Thoracic aorta (tissue), 2 donors: ENCODE measurements at regions not wholly inside any gene's neighbourhood (a gene's known extent, or its start where the extent isn't known, plus 50 kb on each side); places are given as distances from the start of the nearest gene placed in this dataset.
"Not testable (repeated sequence)": the region's sequence is repeated elsewhere in the genome, so short reads cannot be mapped to it uniquely, and the experiment has no call there.

Source experiments
- ATAC-seq: fragments of 150-250 bp; one replicate; pipeline ENCODE4 v1.8.0; 2017; ENCODE audit warnings: low read depth; ENCODE audit not compliant: insufficient number of reproducible peaks, low FRiP score
- DNase-seq: peaks from one replicate; pipeline ENCODE4 v3.0.0-alpha.2; 2020; ENCODE audit warnings: low spot score
- H3K27ac ChIP-seq, 2 donors: fragments of 200-600 bp; sonication (generic); 1 replicate in 1 of 2; 2 replicates in 1 of 2; pipeline ENCODE4 v1.5.1; 2016; ENCODE audit warnings: mild to moderate bottlenecking in 2 of 2, moderate library complexity in 2 of 2
- H3K27me3 ChIP-seq: fragments of 200-600 bp; sonication (generic); replicated peaks from 2 replicates; pipeline ENCODE4 v1.6.0; 2016; ENCODE audit warnings: mild to moderate bottlenecking; ENCODE audit not compliant: insufficient read depth
- H3K36me3 ChIP-seq: fragments of 200-600 bp; sonication (generic); one replicate; pipeline ENCODE4 v1.5.1; 2016
- H3K4me1 ChIP-seq, 2 donors: fragments of 200-600 bp; sonication (generic); 1 replicate in 1 of 2; 2 replicates in 1 of 2; pipeline versions ENCODE4 v1.5.1 to v1.6.0; 2016; ENCODE audit warnings: low read depth in 2 of 2, mild to moderate bottlenecking in 1 of 2; ENCODE audit not compliant: control insufficient read depth in 1 of 2
- H3K4me3 ChIP-seq: fragments of 200-600 bp; sonication (generic); 2 replicates; pipeline ENCODE4 v1.5.1; 2016; ENCODE audit warnings: mild to moderate bottlenecking
- H3K9me3 ChIP-seq: fragments of 200-600 bp; sonication (generic); 2 replicates; pipeline ENCODE4 v1.5.1; 2016
- CTCF ChIP-seq: fragments of 200-600 bp; sonication (generic); IDR thresholded peaks from one replicate; pipeline ENCODE4 v1.5.1; 2019; ENCODE audit warnings: antibody characterized with exemption

- DNase-seq (no peak), ATAC-seq (no peak)
- no peaks in the 10 kb centered on the region for H3K27me3 ChIP-seq
- no peaks in the 10 kb centered on the region for H3K4me1 ChIP-seq
- H3K9me3 ChIP-seq: no peaks in the 10 kb centered on the region
- H3K4me3 ChIP-seq: no peak overlapping the region
- H3K36me3 ChIP-seq: no peaks in the 10 kb centered on the region
- no peak overlapping the region for H3K27ac ChIP-seq
- TF ChIP-seq CTCF: no peak
Measured at GRCh38 chr18:22064581-22064980, 104.8 kb upstream of the GATA6 start.

- ATAC-seq: no peak
- H3K4me3 ChIP-seq: no peak overlapping the region
- H3K4me1 ChIP-seq: no peaks in the 10 kb centered on the region
- H3K27ac ChIP-seq: no peak overlapping the region
- no peak for DNase-seq
- H3K9me3 ChIP-seq: no peaks in the 10 kb centered on the region
- H3K27me3 ChIP-seq: no peaks in the 10 kb centered on the region
- no peaks in the 10 kb centered on the region for H3K36me3 ChIP-seq
- no peak for TF ChIP-seq CTCF
Measured at GRCh38 chr18:22065311-22065710, 104.1 kb upstream of the GATA6 start.

- Histone ChIP-seq H3K27me3 (no peaks in the 10 kb centered on the region), H3K36me3 (no peaks in the 10 kb centered on the region), H3K4me3 (no peak overlapping the region), H3K27ac (no peak overlapping the region), H3K4me1 (no peaks in the 10 kb centered on the region), H3K9me3 (no peaks in the 10 kb centered on the region)
- TF ChIP-seq CTCF: no peak
- ATAC-seq (no peak), DNase-seq (no peak)
Measured at GRCh38 chr18:22066083-22066485, 103.3 kb upstream of the GATA6 start.

GRCh38 chr18:22067109-22067508 is 102.3 kb upstream of the GATA6 start:
- no peak for ATAC-seq
- no peak for TF ChIP-seq CTCF

GRCh38 chr18:22067682-22068081 is 101.7 kb upstream of the GATA6 start:
- no peaks in the 10 kb centered on the region for H3K36me3 ChIP-seq
- no peak for TF ChIP-seq CTCF
- H3K27ac ChIP-seq: no peak overlapping the region
- H3K4me1 ChIP-seq: no peaks in the 10 kb centered on the region
- no peak for ATAC-seq
- no peak for DNase-seq
- H3K4me3 ChIP-seq: no peak overlapping the region
- no peaks in the 10 kb centered on the region for H3K27me3 ChIP-seq
- no peaks in the 10 kb centered on the region for H3K9me3 ChIP-seq

More at GRCh38 chr18:22067109-22067508, 102.3 kb upstream of the GATA6 start:
- H3K27ac ChIP-seq: no peak overlapping the region
- H3K36me3 ChIP-seq: no peaks in the 10 kb centered on the region
- no peaks in the 10 kb centered on the region for H3K4me1 ChIP-seq
- no peaks in the 10 kb centered on the region for H3K9me3 ChIP-seq
- H3K4me3 ChIP-seq: no peak overlapping the region
- H3K27me3 ChIP-seq: no peaks in the 10 kb centered on the region
- DNase-seq: no peak

- H3K4me3 ChIP-seq, H3K27ac ChIP-seq, H3K4me1 ChIP-seq, H3K9me3 ChIP-seq, DNase-seq, H3K36me3 ChIP-seq, ATAC-seq, H3K27me3 ChIP-seq: not testable (repeated sequence)
Measured at GRCh38 chr18:22068784-22069183, 100.6 kb upstream of the GATA6 start.
